HEK293 (cell line): ENCODE measurements at regions not wholly inside any gene's neighbourhood (a gene's known extent, or its start where the extent isn't known, plus 50 kb on each side); places are given as distances from the start of the nearest gene placed in this dataset.

Source experiments
- CTCF ChIA-PET: fragments of 350-600 bp; formaldehyde crosslinking; extraction: SDS; loops from one replicate; lab custom pipeline; 2021; ENCODE audit warnings: antibody characterized with exemption; lab: Yijun Ruan, JAX
- POLR2A ChIA-PET: fragments of 300-600 bp; formaldehyde crosslinking; extraction: SDS; loops from one replicate; lab custom pipeline; 2020; ENCODE audit warnings: antibody characterized with exemption, inconsistent platforms; lab: Yijun Ruan, JAX
- H3K27ac ChIP-seq: fragments of 200-500 bp; sonication (Bioruptor generic); 2 replicates; pipeline ENCODE4 v1.5.1; 2014; ENCODE audit warnings: low read depth, low read length, control low read depth, inconsistent platforms; ENCODE audit errors: extremely low read depth
- H3K36me3 ChIP-seq, 2 experiments: fragments of 200-500 bp in 1 of 2; sonication (Bioruptor generic) in 1 of 2; 1 replicate in 1 of 2; 2 replicates in 1 of 2; pipeline ENCODE4 v1.5.1; 2014 to 2017; ENCODE audit warnings: inconsistent platforms in 2 of 2, low read length in 2 of 2; ENCODE audit not compliant: control insufficient read depth in 2 of 2, insufficient read depth in 1 of 2
- H3K4me1 ChIP-seq: fragments of 200-500 bp; sonication (Bioruptor generic); 2 replicates; pipeline ENCODE4 v1.5.1; 2014; ENCODE audit warnings: mild to moderate bottlenecking, low read length, inconsistent platforms; ENCODE audit not compliant: control insufficient read depth, insufficient read depth
- H3K4me3 ChIP-seq: 2 replicates; pipeline ENCODE4 v1.5.1; 2011; ENCODE audit warnings: low read depth, mild to moderate bottlenecking, control low read depth, low read length, moderate library complexity
- H3K9me3 ChIP-seq: fragments of 200-500 bp; sonication (Bioruptor generic); 2 replicates; pipeline ENCODE4 v1.5.1; 2014; ENCODE audit warnings: low read depth, low read length, inconsistent platforms; ENCODE audit not compliant: control insufficient read depth, insufficient read depth
- KLF17 ChIP-seq: fragments of 450-650 bp; formaldehyde crosslinking; IDR thresholded peaks from 2 replicates; pipeline ENCODE4 v1.5.1; 2016; ENCODE audit warnings: missing biosample characterization, missing genetic modification characterization
- MZF1 ChIP-seq: fragments of 450-650 bp; formaldehyde crosslinking; IDR thresholded peaks from 2 replicates; pipeline ENCODE4 v1.5.1; 2017; ENCODE audit warnings: missing biosample characterization, missing genetic modification characterization, borderline replicate concordance
- YY1 ChIP-seq: fragments of 450-650 bp; formaldehyde crosslinking; IDR thresholded peaks from 2 replicates; pipeline ENCODE4 v1.5.1; 2018; ENCODE audit warnings: missing biosample characterization, missing genetic modification characterization
- ZBTB21 ChIP-seq: fragments of 450-650 bp; formaldehyde crosslinking; IDR thresholded peaks from 2 replicates; pipeline ENCODE4 v1.5.1; 2017; ENCODE audit warnings: missing biosample characterization, missing genetic modification characterization
- ZBTB7A ChIP-seq: fragments of 450-650 bp; formaldehyde crosslinking; IDR thresholded peaks from 2 replicates; pipeline ENCODE4 v1.5.1; 2016; ENCODE audit warnings: low read depth, missing biosample characterization, missing genetic modification characterization
- ZNF112 ChIP-seq: fragments of 450-650 bp; formaldehyde crosslinking; IDR thresholded peaks from 2 replicates; pipeline ENCODE4 v1.5.0; 2017; ENCODE audit warnings: missing biosample characterization, missing genetic modification characterization
- ZNF133 ChIP-seq: fragments of 450-650 bp; formaldehyde crosslinking; IDR thresholded peaks from 2 replicates; pipeline ENCODE4 v1.5.1; 2016; ENCODE audit warnings: missing biosample characterization, missing genetic modification characterization
- ZNF221 ChIP-seq: fragments of 450-650 bp; formaldehyde crosslinking; IDR thresholded peaks from 2 replicates; pipeline ENCODE4 v1.5.1; 2017; ENCODE audit warnings: missing biosample characterization, missing genetic modification characterization, borderline replicate concordance
- ZNF223 ChIP-seq: fragments of 450-650 bp; formaldehyde crosslinking; IDR thresholded peaks from 2 replicates; pipeline ENCODE4 v1.5.1; 2016; ENCODE audit warnings: missing biosample characterization, missing genetic modification characterization
- ZNF248 ChIP-seq: fragments of 450-650 bp; formaldehyde crosslinking; IDR thresholded peaks from 2 replicates; pipeline ENCODE4 v1.5.1; 2017; ENCODE audit warnings: missing biosample characterization, missing genetic modification characterization
- ZNF292 ChIP-seq: fragments of 450-650 bp; formaldehyde crosslinking; IDR thresholded peaks from 2 replicates; pipeline ENCODE4 v1.5.1; 2016; ENCODE audit warnings: low read depth, missing biosample characterization, missing genetic modification characterization, borderline replicate concordance
- ZNF416 ChIP-seq: fragments of 450-650 bp; formaldehyde crosslinking; IDR thresholded peaks from 2 replicates; pipeline ENCODE4 v1.5.1; 2016; ENCODE audit warnings: missing biosample characterization, missing genetic modification characterization
- ZNF473 ChIP-seq: fragments of 450-650 bp; formaldehyde crosslinking; IDR thresholded peaks from 2 replicates; pipeline ENCODE4 v1.5.1; 2017; ENCODE audit warnings: missing biosample characterization, missing genetic modification characterization
- ZNF610 ChIP-seq: fragments of 450-650 bp; formaldehyde crosslinking; IDR thresholded peaks from 2 replicates; pipeline ENCODE4 v1.5.1; 2016; ENCODE audit warnings: missing biosample characterization, missing genetic modification characterization, borderline replicate concordance
- ZNF624 ChIP-seq: fragments of 450-650 bp; formaldehyde crosslinking; IDR thresholded peaks from 2 replicates; pipeline ENCODE4 v1.5.1; 2017; ENCODE audit warnings: missing biosample characterization, missing genetic modification characterization
- ZNF768 ChIP-seq: fragments of 450-650 bp; formaldehyde crosslinking; IDR thresholded peaks from 2 replicates; pipeline ENCODE4 v1.5.1; 2018; ENCODE audit warnings: missing biosample characterization, mild to moderate bottlenecking, missing genetic modification characterization
- ZNF776 ChIP-seq: fragments of 450-650 bp; formaldehyde crosslinking; IDR thresholded peaks from 2 replicates; pipeline ENCODE4 v1.5.0; 2017; ENCODE audit warnings: missing biosample characterization, missing genetic modification characterization, borderline replicate concordance
- ZNF792 ChIP-seq: fragments of 450-650 bp; formaldehyde crosslinking; IDR thresholded peaks from 2 replicates; pipeline ENCODE4 v1.5.1; 2016; ENCODE audit warnings: missing biosample characterization, missing genetic modification characterization
- ZSCAN18 ChIP-seq: fragments of 450-650 bp; formaldehyde crosslinking; IDR thresholded peaks from 2 replicates; pipeline ENCODE4 v1.5.1; 2016; ENCODE audit warnings: missing biosample characterization, missing genetic modification characterization
- TF ChIP-seq, protein P1 (sequence below): fragments of 450-650 bp; IDR thresholded peaks from 2 replicates; pipeline ENCODE4 v1.5.1; 2018; ENCODE audit warnings: missing biosample characterization, missing genetic modification characterization
- TF ChIP-seq, protein P2 (sequence below): fragments of 450-650 bp; formaldehyde crosslinking; IDR thresholded peaks from 2 replicates; pipeline ENCODE4 v1.5.1; 2016; ENCODE audit warnings: missing biosample characterization, missing genetic modification characterization
- TF ChIP-seq, protein P3 (sequence below): IDR thresholded peaks from 2 replicates; pipeline ENCODE4 v1.6.1; 2011; ENCODE audit warnings: mild to moderate bottlenecking, low read depth, low read length, borderline replicate concordance
- TF ChIP-seq, protein P4 (sequence below): fragments of 450-650 bp; formaldehyde crosslinking; IDR thresholded peaks from 2 replicates; pipeline ENCODE4 v1.5.1; 2016; ENCODE audit warnings: missing biosample characterization, missing genetic modification characterization
- TF ChIP-seq, protein P5 (sequence below): fragments of 450-650 bp; formaldehyde crosslinking; IDR thresholded peaks from 2 replicates; pipeline ENCODE4 v1.5.1; 2016; ENCODE audit warnings: missing biosample characterization, missing genetic modification characterization

DNA sequence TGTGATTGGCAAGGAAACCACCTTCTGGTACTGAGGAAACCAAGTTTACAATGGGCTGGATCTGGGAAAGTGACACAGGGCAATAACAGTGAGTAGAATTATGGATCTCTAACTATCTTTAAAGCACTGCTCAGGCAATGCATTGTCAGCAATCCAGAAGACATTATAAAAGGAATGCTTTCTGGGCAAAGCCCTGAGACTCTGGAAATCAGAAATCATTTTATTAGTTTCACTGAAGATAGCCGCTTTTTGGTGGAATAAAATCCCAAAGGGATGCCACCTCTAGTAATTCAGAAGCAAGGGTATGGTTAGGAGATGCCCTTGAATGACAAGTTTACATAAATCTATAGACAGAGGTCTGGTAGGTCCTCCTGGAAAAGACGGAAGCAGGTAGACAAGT, 211.1 kb downstream of the DMRT2 start:
- ChIA-PET CTCF (no interaction called here), POLR2A (no interaction called here)

GRCh38 chr9:1261879-1262766, 212.0 kb downstream of the DMRT2 start:
- H3K36me3 ChIP-seq: no peaks in the 10 kb centered on the region
- ChIA-PET POLR2A (no interaction called here), CTCF (no interaction called here)
- no peaks in the 10 kb centered on the region for H3K9me3 ChIP-seq
- no peaks in the 10 kb centered on the region for H3K4me1 ChIP-seq
- no peak for TF ChIP-seq ZBTB21 (tag by site-specific recombination)
- TF ChIP-seq ZNF133 (tag by site-specific recombination): no peak
- TF ChIP-seq ZSCAN18 (tag by site-specific recombination): no peak
- no peak for TF ChIP-seq ZNF624 (tag by site-specific recombination)
- no peak for TF ChIP-seq ZNF292
- TF ChIP-seq, protein P1, sequence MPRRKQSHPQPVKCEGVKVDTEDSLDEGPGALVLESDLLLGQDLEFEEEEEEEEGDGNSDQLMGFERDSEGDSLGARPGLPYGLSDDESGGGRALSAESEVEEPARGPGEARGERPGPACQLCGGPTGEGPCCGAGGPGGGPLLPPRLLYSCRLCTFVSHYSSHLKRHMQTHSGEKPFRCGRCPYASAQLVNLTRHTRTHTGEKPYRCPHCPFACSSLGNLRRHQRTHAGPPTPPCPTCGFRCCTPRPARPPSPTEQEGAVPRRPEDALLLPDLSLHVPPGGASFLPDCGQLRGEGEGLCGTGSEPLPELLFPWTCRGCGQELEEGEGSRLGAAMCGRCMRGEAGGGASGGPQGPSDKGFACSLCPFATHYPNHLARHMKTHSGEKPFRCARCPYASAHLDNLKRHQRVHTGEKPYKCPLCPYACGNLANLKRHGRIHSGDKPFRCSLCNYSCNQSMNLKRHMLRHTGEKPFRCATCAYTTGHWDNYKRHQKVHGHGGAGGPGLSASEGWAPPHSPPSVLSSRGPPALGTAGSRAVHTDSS (tag by site-specific recombination): no peak
- TF ChIP-seq ZBTB7A (tag by site-specific recombination): no peak
- TF ChIP-seq ZNF776: no peak
- no peak for TF ChIP-seq ZNF792 (tag by site-specific recombination)
- no peak for TF ChIP-seq YY1 (tag by site-specific recombination)
- TF ChIP-seq, protein P2, sequence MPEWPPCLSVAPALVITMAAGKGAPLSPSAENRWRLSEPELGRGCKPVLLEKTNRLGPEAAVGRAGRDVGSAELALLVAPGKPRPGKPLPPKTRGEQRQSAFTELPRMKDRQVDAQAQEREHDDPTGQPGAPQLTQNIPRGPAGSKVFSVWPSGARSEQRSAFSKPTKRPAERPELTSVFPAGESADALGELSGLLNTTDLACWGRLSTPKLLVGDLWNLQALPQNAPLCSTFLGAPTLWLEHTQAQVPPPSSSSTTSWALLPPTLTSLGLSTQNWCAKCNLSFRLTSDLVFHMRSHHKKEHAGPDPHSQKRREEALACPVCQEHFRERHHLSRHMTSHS (tag by site-specific recombination): no peak
- TF ChIP-seq MZF1 (tag by site-specific recombination): no peak
- TF ChIP-seq, all 188 proteins: peak for 0
- H3K27ac ChIP-seq: no peak overlapping the region
- no peak overlapping the region for H3K4me3 ChIP-seq

More for the DNA sequence above, 211.1 kb downstream of the DMRT2 start:
- H3K4me3 ChIP-seq: no peak overlapping the region
- no peak for TF ChIP-seq ZNF248 (tag by site-specific recombination)
- TF ChIP-seq ZNF473 (tag by site-specific recombination): no peak
- no peak for TF ChIP-seq ZNF221 (tag by site-specific recombination)
- TF ChIP-seq, protein P3, sequence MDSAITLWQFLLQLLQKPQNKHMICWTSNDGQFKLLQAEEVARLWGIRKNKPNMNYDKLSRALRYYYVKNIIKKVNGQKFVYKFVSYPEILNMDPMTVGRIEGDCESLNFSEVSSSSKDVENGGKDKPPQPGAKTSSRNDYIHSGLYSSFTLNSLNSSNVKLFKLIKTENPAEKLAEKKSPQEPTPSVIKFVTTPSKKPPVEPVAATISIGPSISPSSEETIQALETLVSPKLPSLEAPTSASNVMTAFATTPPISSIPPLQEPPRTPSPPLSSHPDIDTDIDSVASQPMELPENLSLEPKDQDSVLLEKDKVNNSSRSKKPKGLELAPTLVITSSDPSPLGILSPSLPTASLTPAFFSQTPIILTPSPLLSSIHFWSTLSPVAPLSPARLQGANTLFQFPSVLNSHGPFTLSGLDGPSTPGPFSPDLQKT: no peak
- TF ChIP-seq, protein P4, sequence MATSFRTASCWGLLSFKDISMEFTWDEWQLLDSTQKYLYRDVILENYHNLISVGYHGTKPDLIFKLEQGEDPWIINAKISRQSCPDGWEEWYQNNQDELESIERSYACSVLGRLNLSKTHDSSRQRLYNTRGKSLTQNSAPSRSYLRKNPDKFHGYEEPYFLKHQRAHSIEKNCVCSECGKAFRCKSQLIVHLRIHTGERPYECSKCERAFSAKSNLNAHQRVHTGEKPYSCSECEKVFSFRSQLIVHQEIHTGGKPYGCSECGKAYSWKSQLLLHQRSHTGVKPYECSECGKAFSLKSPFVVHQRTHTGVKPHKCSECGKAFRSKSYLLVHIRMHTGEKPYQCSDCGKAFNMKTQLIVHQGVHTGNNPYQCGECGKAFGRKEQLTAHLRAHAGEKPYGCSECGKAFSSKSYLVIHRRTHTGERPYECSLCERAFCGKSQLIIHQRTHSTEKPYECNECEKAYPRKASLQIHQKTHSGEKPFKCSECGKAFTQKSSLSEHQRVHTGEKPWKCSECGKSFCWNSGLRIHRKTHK (tag by site-specific recombination): no peak
- TF ChIP-seq, protein P5, sequence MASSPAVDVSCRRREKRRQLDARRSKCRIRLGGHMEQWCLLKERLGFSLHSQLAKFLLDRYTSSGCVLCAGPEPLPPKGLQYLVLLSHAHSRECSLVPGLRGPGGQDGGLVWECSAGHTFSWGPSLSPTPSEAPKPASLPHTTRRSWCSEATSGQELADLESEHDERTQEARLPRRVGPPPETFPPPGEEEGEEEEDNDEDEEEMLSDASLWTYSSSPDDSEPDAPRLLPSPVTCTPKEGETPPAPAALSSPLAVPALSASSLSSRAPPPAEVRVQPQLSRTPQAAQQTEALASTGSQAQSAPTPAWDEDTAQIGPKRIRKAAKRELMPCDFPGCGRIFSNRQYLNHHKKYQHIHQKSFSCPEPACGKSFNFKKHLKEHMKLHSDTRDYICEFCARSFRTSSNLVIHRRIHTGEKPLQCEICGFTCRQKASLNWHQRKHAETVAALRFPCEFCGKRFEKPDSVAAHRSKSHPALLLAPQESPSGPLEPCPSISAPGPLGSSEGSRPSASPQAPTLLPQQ (tag by site-specific recombination): no peak
- no peak for TF ChIP-seq ZNF112 (tag by site-specific recombination)
- TF ChIP-seq, protein P2 (tag by site-specific recombination): no peak
- TF ChIP-seq KLF17 (tag by site-specific recombination): no peak
- TF ChIP-seq ZNF610 (tag by site-specific recombination): no peak
- TF ChIP-seq ZNF768 (tag by site-specific recombination): no peak
- TF ChIP-seq ZNF416: no peak
- no peak for TF ChIP-seq ZNF223 (tag by site-specific recombination)
- H3K27ac ChIP-seq: no peak overlapping the region
- no peaks in the 10 kb centered on the region for H3K36me3 ChIP-seq
- H3K9me3 ChIP-seq: no peaks in the 10 kb centered on the region
- no peaks in the 10 kb centered on the region for H3K4me1 ChIP-seq
